Smooth muscle cell (in vitro differentiated cells): ENCODE measurements at regions not wholly inside any gene's neighbourhood (a gene's known extent, or its start where the extent isn't known, plus 50 kb on each side); places are given as distances from the start of the nearest gene placed in this dataset.

Experiments used
- DNase-seq: peaks from one replicate; lab custom pipeline; 2025; ENCODE audit not compliant: unreplicated experiment; lab: John Stamatoyannopoulos, UW
- H2AFZ ChIP-seq: fragments of 200-600 bp; sonication (generic); 2 replicates; pipeline ENCODE4 v1.6.0; 2016; ENCODE audit warnings: antibody characterized with exemption, low read depth, mild to moderate bottlenecking
- H3F3A ChIP-seq: fragments of 200-600 bp; sonication (generic); 2 replicates; pipeline ENCODE4 v1.6.0; 2017; ENCODE audit warnings: antibody characterized with exemption, low read depth
- H3K27ac ChIP-seq: fragments of 200-600 bp; sonication (generic); 2 replicates; pipeline ENCODE4 v1.5.1; 2016; ENCODE audit warnings: low read depth, mild to moderate bottlenecking
- H3K27me3 ChIP-seq: fragments of 200-600 bp; sonication (generic); 2 replicates; pipeline ENCODE4 v1.6.1; 2016; ENCODE audit warnings: low read depth, mild to moderate bottlenecking
- H3K36me3 ChIP-seq: fragments of 200-600 bp; sonication (generic); 2 replicates; pipeline ENCODE4 v1.5.1; 2016; ENCODE audit warnings: low read depth
- H3K4me1 ChIP-seq: fragments of 200-600 bp; sonication (generic); 2 replicates; pipeline ENCODE4 v1.5.1; 2016; ENCODE audit warnings: low read depth
- H3K4me2 ChIP-seq: fragments of 200-600 bp; sonication (generic); 2 replicates; pipeline ENCODE4 v1.6.0; 2016; ENCODE audit warnings: mild to moderate bottlenecking
- H3K4me3 ChIP-seq: fragments of 200-600 bp; sonication (generic); 2 replicates; pipeline ENCODE4 v1.5.1; 2016; ENCODE audit warnings: mild to moderate bottlenecking
- H3K79me2 ChIP-seq: fragments of 200-600 bp; sonication (generic); 2 replicates; pipeline ENCODE4 v1.6.0; 2016; ENCODE audit warnings: low read depth, mild to moderate bottlenecking
- H3K9ac ChIP-seq: fragments of 200-600 bp; sonication (generic); 2 replicates; pipeline ENCODE4 v1.6.0; 2016; ENCODE audit warnings: low read depth
- H3K9me3 ChIP-seq: fragments of 200-600 bp; sonication (generic); replicated peaks from 2 replicates; pipeline ENCODE4 v1.5.1; 2016; ENCODE audit warnings: low read depth
- H4K20me1 ChIP-seq: fragments of 200-600 bp; sonication (generic); 2 replicates; pipeline ENCODE4 v1.6.0; 2016; ENCODE audit warnings: low read depth
- WGBS: methylation state at CpG from one replicate; pipeline ENCODE4 v1.1.7; 2016; ENCODE audit warnings: low lambda C conversion rate; 5-methylcytosine and 5-hydroxymethylcytosine counted together
- TF ChIP-seq, protein P1 (sequence below): fragments of 200-600 bp; sonication (generic); IDR thresholded peaks from 2 replicates; pipeline ENCODE4 v1.5.1; 2017; ENCODE audit warnings: borderline replicate concordance, mild to moderate bottlenecking, antibody characterized with exemption; ENCODE audit not compliant: insufficient read depth, poor library complexity, severe bottlenecking

DNA sequence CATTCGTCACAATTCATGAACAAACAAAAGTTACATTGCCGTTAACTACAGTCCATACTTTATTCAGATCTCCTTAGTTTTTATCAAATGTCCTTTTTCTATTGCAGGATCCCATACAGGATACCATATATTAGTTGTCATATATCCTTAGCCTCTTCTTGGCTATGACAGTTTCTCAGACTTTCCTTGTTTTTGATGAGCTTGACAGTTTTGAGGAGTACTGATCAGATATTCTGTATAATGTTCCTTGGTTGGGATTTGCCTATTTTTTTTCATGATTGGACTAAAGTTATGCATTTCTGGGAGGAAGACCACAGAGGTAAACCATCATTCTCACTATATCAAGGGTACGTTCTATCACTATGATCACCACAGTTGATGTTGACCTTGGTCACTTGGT lies 1627.4 kb upstream of the C9orf72 start:
- 96% methylated on average over 3 of the region's 3 CpGs for WGBS
- peaks cover 13% of the 10 kb centered on the region for H3K4me1 ChIP-seq
- H3K4me3 ChIP-seq: no peak overlapping the region
- H3K27me3 ChIP-seq: no peaks in the 10 kb centered on the region
- H3K27ac ChIP-seq: no peak overlapping the region
- no peak for DNase-seq
- H3K79me2 ChIP-seq: peaks cover 75% of the 10 kb centered on the region
- H3K9me3 ChIP-seq: no peaks in the 10 kb centered on the region
- no peak overlapping the region for H3K4me2 ChIP-seq
- TF ChIP-seq, protein P1, sequence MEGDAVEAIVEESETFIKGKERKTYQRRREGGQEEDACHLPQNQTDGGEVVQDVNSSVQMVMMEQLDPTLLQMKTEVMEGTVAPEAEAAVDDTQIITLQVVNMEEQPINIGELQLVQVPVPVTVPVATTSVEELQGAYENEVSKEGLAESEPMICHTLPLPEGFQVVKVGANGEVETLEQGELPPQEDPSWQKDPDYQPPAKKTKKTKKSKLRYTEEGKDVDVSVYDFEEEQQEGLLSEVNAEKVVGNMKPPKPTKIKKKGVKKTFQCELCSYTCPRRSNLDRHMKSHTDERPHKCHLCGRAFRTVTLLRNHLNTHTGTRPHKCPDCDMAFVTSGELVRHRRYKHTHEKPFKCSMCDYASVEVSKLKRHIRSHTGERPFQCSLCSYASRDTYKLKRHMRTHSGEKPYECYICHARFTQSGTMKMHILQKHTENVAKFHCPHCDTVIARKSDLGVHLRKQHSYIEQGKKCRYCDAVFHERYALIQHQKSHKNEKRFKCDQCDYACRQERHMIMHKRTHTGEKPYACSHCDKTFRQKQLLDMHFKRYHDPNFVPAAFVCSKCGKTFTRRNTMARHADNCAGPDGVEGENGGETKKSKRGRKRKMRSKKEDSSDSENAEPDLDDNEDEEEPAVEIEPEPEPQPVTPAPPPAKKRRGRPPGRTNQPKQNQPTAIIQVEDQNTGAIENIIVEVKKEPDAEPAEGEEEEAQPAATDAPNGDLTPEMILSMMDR: no peak
- peaks cover 8% of the 10 kb centered on the region for H3F3A ChIP-seq
- no peak overlapping the region for H3K9ac ChIP-seq
- H2AFZ ChIP-seq: no peak overlapping the region
- no peaks in the 10 kb centered on the region for H3K36me3 ChIP-seq
- no peaks in the 10 kb centered on the region for H4K20me1 ChIP-seq

DNA sequence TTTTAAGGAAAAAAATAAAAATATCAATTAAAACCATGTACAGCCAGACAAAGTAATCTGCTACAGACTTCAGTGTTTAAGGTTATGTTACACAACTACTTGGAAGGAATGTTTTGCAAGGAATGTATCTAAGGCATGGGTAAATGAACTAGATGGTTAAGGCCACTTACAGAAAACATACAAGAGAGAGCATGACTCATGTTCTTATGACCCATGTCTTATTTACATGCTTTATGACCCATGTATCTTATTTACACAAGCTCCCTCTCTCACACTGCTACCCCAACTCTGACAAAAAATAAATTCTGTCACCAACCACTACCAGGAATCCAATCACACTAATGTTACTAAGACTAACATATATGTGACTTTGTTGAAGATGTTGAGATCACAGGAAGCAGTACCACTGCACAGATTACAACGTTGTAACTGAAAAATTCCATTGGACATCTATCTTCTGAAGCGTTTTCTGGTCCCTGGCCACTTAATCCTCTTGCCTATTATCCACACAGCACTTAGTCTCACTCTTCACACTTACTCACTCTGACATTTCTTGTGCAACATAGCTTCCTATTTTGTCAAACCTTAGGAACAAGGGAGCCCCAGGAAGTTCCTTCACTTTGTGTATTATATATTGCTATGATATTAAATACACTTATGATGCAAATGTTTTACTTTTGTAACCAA lies 1630.1 kb upstream of the C9orf72 start:
- Histone ChIP-seq H3K4me3 (no peak overlapping the region), H3K79me2 (peaks cover 75% of the 10 kb centered on the region), H3K36me3 (no peaks in the 10 kb centered on the region), H3F3A (peaks cover 8% of the 10 kb centered on the region), H3K4me1 (peaks cover 8% of the 10 kb centered on the region), H3K9ac (no peak overlapping the region), H3K4me2 (peak overlapping the region; percentile 12), H3K27me3 (no peaks in the 10 kb centered on the region), H3K27ac (peak overlapping the region; percentile 66), H4K20me1 (no peaks in the 10 kb centered on the region), H3K9me3 (no peaks in the 10 kb centered on the region), H2AFZ (no peak overlapping the region)
- 23% methylated on average over 2 of the region's 2 CpGs for WGBS
- DNase-seq: no peak
- TF ChIP-seq, protein P1: no peak

DNA sequence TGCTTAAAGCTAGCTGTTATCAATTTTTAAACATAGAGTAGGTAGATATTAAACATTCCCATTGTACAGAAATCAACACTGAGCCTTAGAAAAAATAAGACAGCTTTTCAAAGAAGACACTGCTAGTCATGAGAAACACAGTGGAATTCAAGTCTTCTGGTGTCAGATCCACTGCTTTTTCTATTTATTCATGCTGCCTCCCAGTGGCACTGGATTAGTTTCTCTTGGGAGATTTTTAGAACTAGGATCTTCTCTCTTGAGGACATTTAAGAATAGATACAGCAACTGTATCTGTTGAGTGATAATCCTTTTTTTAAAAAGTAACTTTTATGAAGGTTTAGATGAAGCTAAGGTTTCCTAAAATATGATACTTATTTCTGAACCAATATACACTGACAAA lies 1635.4 kb upstream of the C9orf72 start:
- H3K79me2 ChIP-seq: peaks cover 89% of the 10 kb centered on the region

More for the DNA sequence above, 1635.4 kb upstream of the C9orf72 start:
- H4K20me1 ChIP-seq: no peaks in the 10 kb centered on the region
- H3K27me3 ChIP-seq: no peaks in the 10 kb centered on the region
- H3K9me3 ChIP-seq: no peaks in the 10 kb centered on the region
- no peak overlapping the region for H3K27ac ChIP-seq
- no peaks in the 10 kb centered on the region for H3K36me3 ChIP-seq
- peaks cover 6% of the 10 kb centered on the region for H3F3A ChIP-seq
- peak overlapping the region; percentile 97 for H3K4me2 ChIP-seq
- no peak for DNase-seq
- no peaks in the 10 kb centered on the region for H3K4me1 ChIP-seq
- no peak overlapping the region for H3K4me3 ChIP-seq
- H3K9ac ChIP-seq: no peak overlapping the region
- TF ChIP-seq, protein P1: peak; percentile 1
- H2AFZ ChIP-seq: no peak overlapping the region
